ENCODE measurements at regions not wholly inside any gene's neighbourhood (a gene's known extent, or its start where the extent isn't known, plus 50 kb on each side); places are given as distances from the start of the nearest gene placed in this dataset.
A peak's percentile ranks its signal among the peaks of the same experiment; 100 is the strongest.

- no peak for TF ChIP-seq CTCF (IDR thresholded peaks at IDR 0.05; ENCODE audit: extremely low read depth, missing control alignments)
- DNase-seq (ENCODE audit: low spot score): no peak
Measured at GRCh38 chr21:35850542-35851103, 209.7 kb downstream of the SETD4 start.

- DNase-seq (ENCODE audit: low spot score): no peak
- no peak for TF ChIP-seq CTCF (IDR thresholded peaks at IDR 0.05; ENCODE audit: extremely low read depth, missing control alignments)
Measured at GRCh38 chr21:35850029-35850428, 210.3 kb downstream of the SETD4 start.

GRCh38 chr21:35849144-35849543, 211.2 kb downstream of the SETD4 start:
- TF ChIP-seq CTCF (IDR thresholded peaks at IDR 0.05; ENCODE audit: extremely low read depth, missing control alignments): no peak
- DNase-seq (ENCODE audit: low spot score): no peak

- DNase-seq (ENCODE audit: low spot score): no peak
- TF ChIP-seq CTCF (IDR thresholded peaks at IDR 0.05; ENCODE audit: extremely low read depth, missing control alignments): no peak
Measured at GRCh38 chr21:35843911-35844667, 216.2 kb downstream of the SETD4 start.

GRCh38 chr21:35840949-35841348, 219.4 kb downstream of the SETD4 start:
- TF ChIP-seq CTCF (IDR thresholded peaks at IDR 0.05; ENCODE audit: extremely low read depth, missing control alignments): no peak
- DNase-seq (ENCODE audit: low spot score): no peak

GRCh38 chr21:35840197-35840799, 220.0 kb downstream of the SETD4 start:
- TF ChIP-seq CTCF (IDR thresholded peaks at IDR 0.05; ENCODE audit: extremely low read depth, missing control alignments): peak; percentile 65
- DNase-seq (ENCODE audit: low spot score): peak; percentile 36
